GM10248 (cell line): ENCODE measurements at regions not wholly inside any gene's neighbourhood (a gene's known extent, or its start where the extent isn't known, plus 50 kb on each side); places are given as distances from the start of the nearest gene placed in this dataset.
"Not testable (repeated sequence)": the region's sequence is repeated elsewhere in the genome, so short reads cannot be mapped to it uniquely, and the experiment has no call there.

Experiments
- CTCF ChIA-PET: fragments of 300-600 bp; sonication (Branson Sonifier 250); formaldehyde crosslinking; extraction: SDS; loops from one replicate; lab custom pipeline; 2021; ENCODE audit warnings: antibody characterized with exemption; lab: Yijun Ruan, JAX
- POLR2A ChIA-PET: fragments of 350-650 bp; sonication (Branson Sonifier 250); formaldehyde crosslinking; extraction: SDS; loops from one replicate; lab custom pipeline; 2020; ENCODE audit warnings: antibody characterized with exemption; lab: Yijun Ruan, JAX
- DNase-seq: peaks from one replicate; pipeline ENCODE4 v3.0.0; 2012; ENCODE audit errors: extremely low spot score
- CTCF ChIP-seq: IDR thresholded peaks from 2 replicates; pipeline ENCODE4 v1.5.1; 2012; ENCODE audit warnings: mild to moderate bottlenecking, low read depth; ENCODE audit errors: extremely low read depth, missing control alignments, control extremely low read depth

DNA sequence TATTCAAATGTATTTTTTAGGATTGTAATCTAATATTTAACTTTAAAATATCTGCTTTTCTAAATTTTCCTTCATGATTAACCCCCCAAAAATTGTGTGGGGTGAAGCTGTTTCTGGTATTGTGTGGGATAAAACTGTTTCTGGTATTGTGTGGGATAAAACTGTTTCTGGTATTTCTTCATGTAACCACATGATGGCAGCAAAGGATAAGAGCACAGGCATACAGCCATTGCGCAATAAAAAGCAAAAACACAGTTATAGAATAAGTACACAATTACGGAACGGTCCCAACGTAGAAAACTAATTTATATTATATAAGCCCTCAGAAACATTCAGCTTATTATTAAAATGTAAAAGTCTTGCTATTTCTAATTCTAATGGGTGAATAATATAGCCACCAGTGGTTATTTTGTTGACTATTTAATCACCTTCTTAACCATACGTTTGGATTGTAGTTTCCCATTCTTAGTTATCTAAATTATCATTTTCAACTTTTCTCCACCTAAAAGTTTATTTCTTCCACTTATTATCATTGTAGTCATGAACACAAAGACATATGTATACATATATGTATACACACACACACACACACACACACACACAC is 333.9 kb upstream of the FSTL5 start:
- POLR2A ChIA-PET: no interaction called here
- peak; percentile 62 for TF ChIP-seq CTCF

GRCh38 chr4:162494935-162495334 is 331.1 kb upstream of the FSTL5 start:
- ChIA-PET CTCF (no interaction called here), POLR2A (no interaction called here)
- DNase-seq: no peak
- TF ChIP-seq CTCF: no peak

More for the DNA sequence above, 333.9 kb upstream of the FSTL5 start:
- CTCF ChIA-PET: interaction anchor here (0.6 to 3.6 kb wide), 26 partner anchors 9 to 1052 kb away, joined by 3 to 32 read pairs (median 4); partner anchors contain the start of gene NPY1R
- DNase-seq: peak; percentile 33

DNA sequence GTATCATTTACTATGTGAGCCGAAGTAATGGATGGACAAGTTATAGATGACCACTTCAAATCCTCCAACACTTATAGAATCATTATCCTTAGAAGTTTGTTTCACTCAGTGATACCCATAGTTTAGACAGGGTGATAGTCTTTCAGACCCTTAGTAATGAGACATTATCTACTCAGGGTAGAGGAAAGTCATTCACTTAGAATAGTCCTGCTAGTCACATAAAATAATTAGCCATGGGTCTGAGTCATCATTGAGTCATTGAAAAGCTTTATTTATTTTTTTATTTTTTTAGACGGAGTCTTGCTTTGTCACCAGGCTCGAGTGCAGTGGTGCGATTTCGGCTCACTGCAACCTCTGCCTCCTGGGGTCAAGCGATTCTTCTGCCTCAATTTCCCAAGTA is 321.7 kb upstream of the FSTL5 start:
- ChIA-PET CTCF (no interaction called here), POLR2A (no interaction called here)
- DNase-seq: no peak

GRCh38 chr4:162475246-162475645 is 311.4 kb upstream of the FSTL5 start:
- POLR2A ChIA-PET: no interaction called here
- DNase-seq: no peak
- no peak for TF ChIP-seq CTCF
- CTCF ChIA-PET: no interaction called here

More for the DNA sequence above, 321.7 kb upstream of the FSTL5 start:
- no peak for TF ChIP-seq CTCF

DNA sequence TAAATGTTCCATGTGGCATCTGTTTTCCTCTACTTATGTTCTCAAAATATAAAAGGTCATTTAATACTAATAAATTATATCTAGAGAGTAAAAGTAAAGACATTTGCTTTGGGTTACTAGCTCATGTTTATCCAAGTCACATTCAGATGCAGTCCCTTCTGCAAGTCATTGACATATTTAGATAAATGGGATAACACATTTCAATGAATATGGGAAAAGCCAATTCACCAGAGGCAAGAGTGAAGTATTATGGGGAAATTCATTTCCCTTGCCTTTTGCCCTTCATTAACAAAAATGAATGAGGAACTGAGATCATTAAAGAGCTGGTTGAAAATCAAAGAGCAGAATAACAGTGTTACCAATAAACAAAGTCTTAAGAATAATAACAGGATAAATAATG is 306.2 kb upstream of the FSTL5 start:
- CTCF ChIA-PET: interaction anchor here (1.1 to 2.9 kb wide), 3 partner anchors 10 to 79 kb away, joined by 3 to 6 read pairs (median 3); no protein-coding TSS in a partner anchor
- no peak for TF ChIP-seq CTCF
- POLR2A ChIA-PET: no interaction called here
- DNase-seq: no peak

- CTCF ChIA-PET, POLR2A ChIA-PET: not testable (repeated sequence)
These were observed 301.6 kb upstream of the FSTL5 start for GRCh38 chr4:162465356-162465755.

DNA sequence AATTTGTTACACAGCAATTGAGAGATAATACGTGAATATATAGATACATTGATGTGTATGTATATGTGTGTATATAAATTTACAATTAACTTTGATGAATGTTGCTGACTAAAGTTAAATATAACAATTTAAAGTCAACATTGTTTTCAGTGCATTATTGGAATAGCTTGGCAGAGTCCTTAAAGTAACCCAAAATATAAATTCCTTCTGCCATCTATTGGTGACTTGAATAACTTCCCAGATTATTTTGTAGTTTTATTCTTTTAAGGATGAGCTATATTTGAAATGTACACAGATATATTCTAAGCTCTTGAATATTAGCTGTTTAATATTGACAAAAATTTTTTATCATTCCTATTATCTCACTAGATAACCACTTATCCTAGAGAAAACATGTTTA is 298.2 kb upstream of the FSTL5 start:
- TF ChIP-seq CTCF: no peak
- POLR2A ChIA-PET: no interaction called here
- CTCF ChIA-PET: no interaction called here
- DNase-seq: no peak

More at GRCh38 chr4:162465356-162465755, 301.6 kb upstream of the FSTL5 start:
- not testable (repeated sequence) for DNase-seq
